Ureter (tissue), 1 donor: ENCODE measurements at regions not wholly inside any gene's neighbourhood (a gene's known extent, or its start where the extent isn't known, plus 50 kb on each side); places are given as distances from the start of the nearest gene placed in this dataset.
"Not testable (repeated sequence)": the region's sequence is repeated elsewhere in the genome, so short reads cannot be mapped to it uniquely, and the experiment has no call there.

Experiments used
- DNase-seq: peaks from one replicate; pipeline ENCODE4 v3.0.0-alpha.2; 2020; ENCODE audit warnings: low spot score
- donor health status: DM: yes; HTN: yes; CAD: no.

- DNase-seq: no peak
Observed at GRCh38 chr3:80618295-80619256, 850.8 kb upstream of the ROBO1 start.

- no peak for DNase-seq
Observed at GRCh38 chr3:80612366-80612765, 844.6 kb upstream of the ROBO1 start.

GRCh38 chr3:80608072-80608471 lies 840.3 kb upstream of the ROBO1 start:
- not testable (repeated sequence) for DNase-seq

- DNase-seq: no peak
Observed at GRCh38 chr3:80606073-80606472, 838.3 kb upstream of the ROBO1 start.

- no peak for DNase-seq
Observed at GRCh38 chr3:80601479-80601878, 833.7 kb upstream of the ROBO1 start.

- no peak for DNase-seq
Observed at GRCh38 chr3:80592792-80593191, 825.0 kb upstream of the ROBO1 start.

- no peak for DNase-seq
Observed at GRCh38 chr3:80586338-80586737, 818.5 kb upstream of the ROBO1 start.

GRCh38 chr3:80580146-80580545 lies 812.3 kb upstream of the ROBO1 start:
- no peak for DNase-seq

- no peak for DNase-seq
Observed at GRCh38 chr3:80564391-80564790, 796.6 kb upstream of the ROBO1 start.

GRCh38 chr3:80559701-80560100 lies 791.9 kb upstream of the ROBO1 start:
- DNase-seq: no peak

- DNase-seq: no peak
Observed at GRCh38 chr3:80556763-80557162, 789.0 kb upstream of the ROBO1 start.

- no peak for DNase-seq
Observed at GRCh38 chr3:80554304-80554703, 786.5 kb upstream of the ROBO1 start.

GRCh38 chr3:80553211-80553610 lies 785.4 kb upstream of the ROBO1 start:
- no peak for DNase-seq

GRCh38 chr3:80550174-80550573 lies 782.4 kb upstream of the ROBO1 start:
- no peak for DNase-seq

GRCh38 chr3:80549173-80549572 lies 781.4 kb upstream of the ROBO1 start:
- no peak for DNase-seq

GRCh38 chr3:80543154-80543553 lies 775.4 kb upstream of the ROBO1 start:
- DNase-seq: no peak

- no peak for DNase-seq
Observed at GRCh38 chr3:80542456-80542855, 774.7 kb upstream of the ROBO1 start.

GRCh38 chr3:80537680-80538079 lies 769.9 kb upstream of the ROBO1 start:
- DNase-seq: no peak

- DNase-seq: no peak
Observed at GRCh38 chr3:80535286-80535685, 767.5 kb upstream of the ROBO1 start.

GRCh38 chr3:80533553-80533952 lies 765.8 kb upstream of the ROBO1 start:
- DNase-seq: no peak

GRCh38 chr3:80526153-80526552 lies 758.4 kb upstream of the ROBO1 start:
- DNase-seq: no peak

- no peak for DNase-seq
Observed at GRCh38 chr3:80521081-80521480, 753.3 kb upstream of the ROBO1 start.

GRCh38 chr3:80519436-80519835 lies 751.6 kb upstream of the ROBO1 start:
- DNase-seq: no peak

- DNase-seq: no peak
Observed at GRCh38 chr3:80496452-80496851, 728.7 kb upstream of the ROBO1 start.
